Stimulated activated CD8-positive, alpha-beta memory T cell treated with anti-CD3 and anti-CD28 coated beads, Interleukin-15, amount 100 ng/mL, for 1 hour (primary cell): ENCODE measurements at regions not wholly inside any gene's neighbourhood (a gene's known extent, or its start where the extent isn't known, plus 50 kb on each side); places are given as distances from the start of the nearest gene placed in this dataset.
"Not testable (repeated sequence)": the region's sequence is repeated elsewhere in the genome, so short reads cannot be mapped to it uniquely, and the experiment has no call there.

Source experiments
- DNase-seq: peaks from one replicate; pipeline ENCODE4 v3.0.0-alpha.2; 2020; ENCODE audit warnings: low read depth

DNA sequence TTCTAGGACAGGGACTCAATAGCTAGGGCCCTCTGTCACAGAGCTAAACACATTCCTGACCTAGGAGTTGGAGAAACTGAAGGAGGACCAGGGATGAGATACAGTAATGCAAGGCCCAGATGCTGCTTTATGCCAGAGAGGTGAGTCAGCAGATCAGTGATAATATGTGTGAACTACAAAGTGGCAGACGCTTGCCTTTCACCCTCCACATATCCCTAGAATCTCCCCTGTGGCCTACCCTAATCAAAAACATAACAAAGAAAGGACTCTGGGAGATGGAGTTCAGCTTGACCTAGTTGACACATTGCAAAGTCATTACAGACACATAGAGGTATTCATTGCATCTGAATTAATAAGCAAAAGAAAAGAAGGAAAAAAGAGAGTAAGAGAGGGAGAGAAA lies 417.6 kb upstream of the DYNLRB2 start:
- no peak for DNase-seq

DNA sequence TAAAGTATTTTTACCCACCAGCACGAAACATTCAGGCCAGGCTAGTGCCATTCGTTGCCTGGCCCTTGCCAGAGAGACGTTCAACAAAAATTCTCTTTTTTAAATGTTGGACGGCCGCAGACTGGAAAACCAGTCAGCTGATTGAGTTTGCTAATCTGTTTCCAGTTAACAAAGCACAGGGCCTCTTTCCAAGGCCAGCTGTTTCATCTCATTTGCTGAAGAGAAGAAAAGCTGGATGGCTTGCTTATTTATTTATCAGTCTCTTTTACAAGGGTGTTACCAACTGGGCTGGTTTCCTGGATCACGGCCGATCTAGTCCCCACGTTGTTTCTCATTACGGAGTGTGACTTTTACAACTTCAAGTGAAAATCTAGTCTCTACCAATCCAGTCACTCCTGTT lies 418.7 kb upstream of the DYNLRB2 start:
- DNase-seq: no peak

DNA sequence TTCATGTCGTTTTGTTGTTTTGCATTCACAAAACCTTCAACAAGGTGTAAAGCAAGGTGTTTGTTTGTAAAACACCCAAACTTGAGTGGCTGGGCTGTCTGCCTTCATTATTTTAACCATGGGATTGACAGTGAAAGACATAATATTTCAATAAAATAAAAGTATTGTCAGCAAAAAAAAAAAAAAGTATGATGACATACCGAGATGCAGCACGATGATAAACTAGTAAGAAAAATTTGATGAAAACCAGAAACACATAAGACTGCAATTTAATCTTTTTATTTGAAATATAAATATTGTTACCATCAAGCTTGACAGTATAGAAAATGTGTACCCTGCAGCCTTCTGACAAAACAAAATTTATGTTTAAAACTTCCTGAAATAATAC lies 419.3 kb upstream of the DYNLRB2 start:
- no peak for DNase-seq

DNA sequence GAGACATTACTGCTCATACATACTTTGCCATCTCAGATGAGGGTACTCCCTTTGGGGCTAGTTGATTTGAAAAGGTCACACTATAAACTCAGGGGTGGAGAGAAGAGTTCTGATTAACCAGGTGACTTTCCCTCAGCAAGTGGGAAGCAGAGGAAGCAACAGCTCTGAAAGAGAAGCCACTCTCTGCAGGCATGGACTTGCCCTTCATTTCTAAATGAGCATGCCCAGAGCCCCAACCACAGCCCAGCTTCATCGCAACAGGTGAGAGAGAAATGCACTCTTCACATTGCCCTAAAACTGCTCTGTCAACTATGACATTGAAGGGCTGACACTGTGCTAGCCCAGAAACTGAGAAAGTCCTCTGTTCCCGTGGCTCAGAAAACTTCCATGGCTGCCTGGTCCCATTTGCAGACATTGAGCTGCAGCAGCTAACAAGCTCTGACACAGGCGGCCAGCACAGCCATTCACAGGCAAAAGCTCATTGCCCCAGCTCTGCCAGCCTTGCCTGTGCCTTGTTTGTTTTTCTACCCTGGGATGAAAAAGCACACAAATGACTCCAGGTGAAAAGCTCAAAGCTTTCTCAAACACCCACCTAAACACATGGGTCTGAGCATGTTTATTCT lies 419.8 kb upstream of the DYNLRB2 start:
- DNase-seq: no peak

DNA sequence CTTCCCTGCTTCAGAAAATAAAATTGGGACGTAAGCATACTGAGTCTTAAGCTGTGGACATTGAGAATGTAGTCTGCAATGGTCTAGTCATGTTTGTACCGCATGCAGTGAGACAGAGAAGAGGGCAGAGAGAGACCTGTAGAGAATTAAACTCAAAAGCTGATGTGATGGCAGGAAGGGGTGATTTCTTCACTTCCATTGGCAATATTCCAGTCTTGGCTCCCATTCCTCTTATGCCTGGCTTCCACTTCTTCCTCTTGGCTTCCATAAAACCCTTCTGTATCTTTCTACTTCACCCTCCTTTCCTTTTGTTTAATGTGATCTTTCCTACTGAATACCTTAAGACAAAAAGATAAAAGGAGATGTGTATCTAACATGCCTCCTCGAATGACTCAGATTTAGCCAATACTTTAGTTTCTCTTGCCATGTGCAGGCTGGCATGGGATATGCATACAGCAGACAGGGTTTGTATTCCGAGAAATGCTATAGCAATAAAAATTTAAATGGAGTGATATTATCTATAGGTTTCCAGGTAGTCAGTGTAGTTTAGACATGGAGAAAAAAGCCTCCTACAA lies 423.1 kb upstream of the DYNLRB2 start:
- DNase-seq: no peak

DNA sequence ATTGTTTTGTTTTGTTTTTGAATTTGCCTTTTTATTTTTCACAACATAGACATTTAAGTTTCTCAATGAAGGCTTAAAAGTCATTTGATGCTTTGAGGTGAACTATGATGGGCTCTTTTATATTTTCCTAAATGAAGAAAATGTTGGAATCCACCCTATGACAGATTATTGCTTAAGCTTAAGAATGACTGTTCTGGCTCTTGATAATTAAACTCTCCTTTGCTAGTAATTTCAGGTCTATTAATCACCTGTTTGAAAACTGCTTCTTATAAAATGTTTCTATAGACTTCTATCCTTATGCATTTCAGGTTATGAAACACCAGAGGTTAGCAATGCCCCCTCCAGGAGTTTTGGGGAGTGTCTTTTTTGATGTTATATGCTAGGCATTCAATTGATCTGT lies 424.1 kb upstream of the DYNLRB2 start:
- no peak for DNase-seq

DNA sequence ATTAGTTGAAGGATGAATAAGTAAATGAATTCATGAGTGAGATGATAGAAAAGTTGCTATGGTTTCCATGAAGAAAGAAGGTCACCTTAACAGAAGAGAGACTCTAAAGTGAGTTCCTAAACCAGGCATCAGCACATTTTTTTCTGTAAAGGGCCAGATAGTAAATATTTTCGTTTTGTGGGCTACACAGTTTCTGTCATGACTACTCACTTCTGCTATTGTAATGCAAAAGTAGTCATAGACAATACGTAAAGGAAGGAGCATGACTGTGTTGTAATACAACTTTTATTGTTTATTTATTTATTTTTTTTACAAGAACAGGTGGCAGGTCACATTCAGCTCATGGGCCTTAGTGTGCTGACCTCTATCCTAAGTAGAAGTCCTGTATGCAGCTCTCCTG lies 426.1 kb upstream of the DYNLRB2 start:
- no peak for DNase-seq

DNA sequence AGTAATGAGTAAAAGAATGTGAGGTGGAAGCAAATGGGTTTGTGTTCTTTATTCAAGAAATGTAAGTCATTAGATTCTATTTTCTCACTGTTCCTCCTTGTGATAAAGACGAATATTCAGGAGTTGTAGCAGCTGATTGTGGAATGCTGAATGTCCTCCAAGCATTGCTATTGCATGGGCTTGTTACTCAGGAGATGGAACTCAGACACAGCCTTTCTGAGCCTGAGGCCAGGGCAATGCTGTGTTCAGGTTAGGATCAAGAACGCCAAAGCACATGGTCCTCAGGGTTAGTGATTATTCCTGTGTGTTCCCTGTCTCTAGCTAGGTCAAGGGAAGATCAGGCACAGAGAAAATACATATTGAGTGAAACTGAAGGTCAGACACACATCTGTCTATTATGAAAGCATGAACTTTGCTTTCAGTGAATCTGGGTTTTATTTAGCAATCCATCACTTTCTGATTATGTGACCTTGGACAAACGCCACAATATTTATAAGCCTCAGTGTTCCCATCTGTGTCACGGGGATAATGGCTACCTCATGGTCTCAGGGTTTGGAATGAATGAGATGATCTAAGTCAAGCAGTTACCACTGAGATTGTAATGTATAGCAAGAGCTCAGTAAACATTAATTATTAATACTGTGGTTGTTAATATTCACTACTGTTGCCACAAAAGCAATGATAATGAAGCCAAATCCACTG lies 426.8 kb upstream of the DYNLRB2 start:
- DNase-seq: no peak

DNA sequence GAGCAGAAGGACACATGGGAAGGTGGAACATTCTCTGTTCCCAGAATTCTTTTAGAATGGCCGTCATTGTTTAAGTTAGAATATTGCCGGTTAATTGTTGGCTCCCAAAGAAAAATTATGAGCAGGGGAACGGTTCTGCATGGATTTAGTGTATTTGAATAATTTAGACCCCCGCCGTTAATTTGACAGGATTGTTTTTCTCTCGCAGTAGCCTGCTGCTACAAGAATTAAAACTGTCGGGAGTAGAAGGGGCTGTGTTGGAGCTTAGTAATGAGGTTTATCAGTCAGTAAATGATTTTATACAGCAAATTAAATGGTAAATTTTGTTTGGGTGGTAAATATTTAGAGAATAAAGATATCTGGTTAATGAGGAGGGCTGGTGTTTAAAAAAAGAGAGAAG lies 431.2 kb upstream of the DYNLRB2 start:
- no peak for DNase-seq

DNA sequence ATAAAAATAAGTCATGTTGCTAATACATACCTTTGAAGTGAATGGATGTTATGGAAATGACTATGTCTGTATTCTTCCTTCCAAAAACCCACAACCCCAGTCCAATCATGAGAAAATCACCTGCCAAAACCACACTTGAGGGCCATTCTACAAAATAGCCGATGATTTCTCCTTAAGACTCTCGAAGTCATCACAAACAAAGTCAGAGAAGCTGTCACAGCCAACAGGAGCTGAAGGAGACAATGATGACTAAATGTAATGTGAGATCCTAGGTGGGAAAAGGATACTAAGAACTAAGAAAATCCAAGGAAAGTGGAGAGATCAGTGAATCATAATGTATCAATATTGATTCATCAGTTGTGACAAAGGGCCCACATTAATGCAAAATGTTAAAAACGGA lies 432.9 kb upstream of the DYNLRB2 start:
- no peak for DNase-seq

DNA sequence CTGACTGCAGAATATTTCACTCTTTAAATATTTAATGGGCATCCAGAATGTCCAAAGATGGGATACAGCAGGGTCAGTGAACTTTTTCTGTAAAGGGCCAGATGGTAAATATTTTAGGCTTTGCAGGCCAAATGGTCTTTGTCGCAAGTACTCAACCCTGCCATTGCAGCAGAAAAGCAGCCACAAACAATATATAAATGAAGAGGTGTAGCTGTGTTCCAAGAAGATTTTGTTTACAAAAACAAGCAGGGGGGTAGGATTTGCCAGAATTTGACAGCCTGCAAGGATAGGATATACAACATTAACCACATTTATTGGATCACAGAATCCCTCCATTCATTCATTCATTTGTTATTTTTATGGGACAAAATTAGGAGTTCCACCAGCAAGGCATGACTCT lies 435.0 kb upstream of the DYNLRB2 start:
- DNase-seq: no peak

DNA sequence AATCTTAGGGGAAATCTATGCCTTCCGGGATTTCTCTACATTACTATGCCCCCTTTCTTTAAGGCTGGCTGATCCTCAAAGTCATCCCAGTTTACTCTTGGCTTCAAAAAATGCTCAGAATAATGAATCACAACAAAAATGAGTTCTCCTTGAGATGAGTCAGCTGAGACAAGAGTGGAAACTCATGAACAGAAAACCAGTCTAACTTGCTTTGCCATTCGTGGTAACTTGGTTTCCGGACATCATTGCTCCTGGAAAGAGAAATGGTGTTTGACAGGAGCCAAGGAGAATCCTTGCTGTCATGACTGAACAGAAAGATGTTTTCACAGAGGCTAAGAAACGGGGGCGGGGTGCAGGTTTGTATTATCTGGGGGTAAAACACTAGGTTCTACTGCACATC lies 435.6 kb upstream of the DYNLRB2 start:
- no peak for DNase-seq

DNA sequence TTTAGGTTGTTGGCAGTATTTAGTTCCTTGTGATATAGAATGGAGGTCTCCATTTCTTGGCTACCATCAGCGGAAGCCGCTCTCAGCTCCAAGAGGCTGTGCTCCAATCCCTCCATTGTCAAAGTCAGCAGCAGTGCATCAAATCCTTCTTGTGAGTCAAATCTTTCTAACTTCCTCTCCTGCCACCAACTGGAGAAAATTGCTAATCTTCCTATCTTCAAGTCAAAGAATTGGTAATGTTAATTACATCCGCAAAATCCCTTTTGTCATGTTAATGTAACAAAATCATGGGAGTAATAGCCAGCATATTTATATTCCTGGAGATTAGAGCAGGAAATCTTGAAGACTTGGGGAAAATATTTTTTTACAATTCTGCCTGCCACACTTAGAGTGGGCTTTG lies 436.4 kb upstream of the DYNLRB2 start:
- DNase-seq: no peak

DNA sequence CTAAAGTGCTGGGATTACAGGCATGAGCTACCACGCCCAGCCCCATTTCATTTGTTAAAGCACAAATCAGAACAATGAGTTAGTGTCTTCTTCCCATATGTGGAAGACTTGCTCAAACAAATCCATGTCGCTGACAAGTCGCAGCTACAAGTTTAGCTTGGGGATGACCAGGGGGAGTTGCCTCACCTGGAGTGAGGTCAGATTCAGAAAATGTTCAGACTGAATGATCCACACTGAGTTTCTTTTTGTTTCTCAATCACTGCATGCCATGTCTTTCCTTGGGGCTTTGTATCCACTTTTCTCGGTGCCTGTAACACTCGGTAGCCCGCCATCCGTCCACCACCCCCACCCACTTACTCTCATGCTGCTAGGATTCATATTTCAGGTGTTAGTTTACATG lies 437.3 kb upstream of the DYNLRB2 start:
- DNase-seq: no peak

DNA sequence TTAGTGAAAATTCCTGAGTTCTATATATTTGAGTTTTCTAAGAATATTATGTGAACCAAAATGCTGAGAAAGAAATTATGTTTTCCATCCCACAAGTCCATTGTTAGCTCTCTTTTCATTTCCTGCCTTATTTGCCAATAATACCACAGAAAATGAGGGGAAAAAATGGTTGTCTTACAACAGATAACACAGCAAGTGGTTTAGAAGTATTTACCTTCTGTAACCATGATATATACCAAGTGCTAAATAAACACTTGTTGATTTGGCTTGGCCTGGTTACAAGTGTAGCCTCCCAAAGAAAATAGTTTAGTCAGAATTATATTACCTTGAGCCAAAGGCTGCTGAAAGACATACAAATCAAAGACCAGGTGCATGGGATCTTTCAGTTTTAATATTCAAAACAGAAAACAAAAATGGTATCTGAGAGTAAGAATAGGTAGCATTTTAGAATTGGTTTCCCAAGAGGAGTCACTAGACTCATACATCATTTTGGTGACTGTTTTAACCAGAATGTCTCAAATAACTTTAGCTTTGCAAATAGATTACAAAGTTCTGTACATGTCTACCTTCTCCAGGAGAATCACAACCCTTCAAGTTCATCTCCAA lies 439.8 kb upstream of the DYNLRB2 start:
- no peak for DNase-seq

DNA sequence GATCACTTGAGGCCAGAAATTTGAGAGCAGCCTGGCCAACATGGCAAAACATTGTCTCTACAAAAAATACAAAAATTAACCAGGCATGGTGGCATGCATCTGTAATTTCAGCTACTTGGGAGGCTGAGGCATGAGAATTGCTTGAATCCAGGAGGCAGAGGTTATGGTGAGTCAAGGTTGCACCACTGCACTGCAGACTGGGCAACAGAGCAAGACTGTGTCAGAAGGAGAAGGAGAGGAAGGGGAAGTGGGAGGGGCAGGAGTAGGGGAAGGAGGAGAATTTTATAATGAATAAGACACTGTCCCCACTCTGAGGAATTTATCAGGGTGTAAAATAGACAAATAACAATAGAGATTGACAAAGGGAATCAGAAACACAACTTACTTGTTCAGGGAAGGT lies 440.6 kb upstream of the DYNLRB2 start:
- DNase-seq: no peak

DNA sequence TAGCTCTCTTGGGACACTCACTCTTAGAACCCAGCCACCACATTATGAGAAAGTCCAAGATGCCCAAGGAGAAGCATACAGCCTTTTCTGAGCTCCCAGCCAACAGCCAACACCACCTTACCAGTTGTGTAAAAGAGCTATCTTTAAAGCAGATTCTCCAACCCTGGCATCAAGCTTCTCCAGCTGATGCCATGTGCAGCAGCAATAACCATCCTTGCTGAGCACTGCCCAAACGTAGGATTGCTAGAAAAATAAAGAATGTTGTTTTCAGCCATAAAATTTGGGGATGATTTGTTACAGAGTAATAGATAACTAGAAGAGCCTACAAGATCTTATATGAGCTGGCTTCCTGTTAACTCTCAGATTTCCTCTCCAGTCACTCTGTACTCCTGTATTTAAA lies 443.7 kb upstream of the DYNLRB2 start:
- DNase-seq: no peak

DNA sequence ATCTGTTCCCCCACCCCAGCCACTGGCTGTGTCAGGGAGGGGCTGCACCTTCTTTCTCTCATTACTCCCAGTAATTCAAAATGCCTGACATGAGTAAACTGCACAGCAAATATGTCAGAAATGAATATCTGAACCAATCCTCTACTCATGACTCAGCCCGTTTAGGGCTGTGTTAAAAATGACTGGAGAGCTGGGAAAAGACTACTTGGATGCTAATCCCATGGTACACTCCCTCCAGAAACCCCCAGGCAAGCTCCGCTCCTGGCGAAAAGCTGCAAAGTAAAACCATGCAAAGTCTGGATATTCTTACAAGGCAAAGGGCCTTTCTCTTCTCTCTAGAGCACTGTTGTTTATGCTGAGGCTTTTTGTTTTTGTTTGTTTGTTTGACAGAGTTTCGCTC lies 448.1 kb upstream of the DYNLRB2 start:
- no peak for DNase-seq

DNA sequence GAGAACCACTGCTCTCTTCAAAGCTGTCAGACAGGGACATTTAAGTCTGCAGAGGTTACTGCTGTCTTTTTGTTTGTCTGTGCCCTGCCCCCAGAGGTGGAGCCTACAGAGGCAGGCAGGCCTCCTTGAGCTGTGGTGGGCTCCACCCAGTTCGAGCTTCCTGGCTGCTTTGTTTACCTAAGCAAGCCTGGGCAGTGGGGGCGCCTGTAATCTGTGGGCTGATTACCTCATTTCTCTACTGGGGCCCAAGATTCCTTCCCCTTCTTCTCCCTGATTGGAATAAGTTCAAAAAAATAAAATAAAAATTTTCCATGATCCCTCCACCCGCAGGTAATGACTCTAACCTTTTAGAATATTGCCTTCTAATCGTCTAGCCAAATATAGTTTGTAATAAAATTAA lies 449.3 kb upstream of the DYNLRB2 start:
- not testable (repeated sequence) for DNase-seq

DNA sequence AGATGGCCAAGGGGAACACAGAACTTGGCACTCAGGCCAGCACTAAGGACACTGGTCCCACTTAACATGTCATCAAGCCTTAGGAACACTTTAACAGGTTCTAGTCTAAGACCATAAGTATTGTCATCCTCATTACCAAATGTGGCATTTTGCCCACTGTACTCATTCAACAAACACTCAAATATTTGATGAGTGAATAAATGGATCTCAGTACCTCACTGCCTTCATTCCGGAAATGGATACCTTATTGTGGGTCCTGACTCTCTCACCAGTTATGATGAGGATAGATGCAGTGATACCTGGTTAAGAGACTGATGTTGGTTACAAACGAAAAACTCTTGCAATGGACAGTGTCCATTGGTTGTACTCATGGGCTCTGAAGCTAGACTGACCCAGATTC lies 455.2 kb upstream of the DYNLRB2 start:
- DNase-seq: no peak

DNA sequence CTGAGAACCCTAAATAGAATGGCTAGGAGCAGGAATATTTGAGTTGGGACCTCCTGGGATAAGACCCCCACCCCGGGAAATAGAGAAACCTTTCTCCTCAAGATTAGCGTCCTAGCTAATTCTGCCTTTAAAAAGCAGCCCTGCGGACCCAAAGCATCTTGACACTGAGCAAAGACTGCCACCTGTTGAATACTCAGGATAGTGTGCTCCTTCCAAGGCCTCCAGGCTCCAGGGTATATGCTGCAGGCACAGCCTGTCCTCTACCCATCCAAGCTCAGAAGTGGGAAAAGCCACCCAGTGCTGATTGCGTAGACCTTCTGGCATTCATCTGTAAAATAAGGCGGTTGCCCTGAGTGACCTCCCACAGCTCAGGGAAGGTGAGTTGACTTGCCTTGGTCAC lies 456.2 kb upstream of the DYNLRB2 start:
- no peak for DNase-seq

DNA sequence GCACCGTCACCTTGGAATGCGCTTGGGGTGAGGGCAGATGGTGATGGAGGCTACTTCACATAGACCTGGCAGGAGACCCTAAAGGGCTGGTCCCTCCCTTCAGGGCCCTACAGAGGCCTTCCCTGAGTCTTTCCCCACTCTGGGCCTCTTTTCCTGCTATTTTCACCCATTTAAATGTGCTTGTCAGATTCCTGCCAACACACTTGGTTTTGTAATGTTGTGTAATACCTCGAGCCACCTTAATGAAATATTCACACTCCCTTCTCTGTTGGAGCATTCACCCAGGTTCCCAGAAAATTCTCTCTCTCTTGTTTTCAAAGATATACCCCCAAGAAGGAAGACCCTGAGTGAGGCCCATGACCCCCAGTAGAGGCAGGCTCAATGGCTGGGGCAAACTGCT lies 456.6 kb upstream of the DYNLRB2 start:
- DNase-seq: no peak

DNA sequence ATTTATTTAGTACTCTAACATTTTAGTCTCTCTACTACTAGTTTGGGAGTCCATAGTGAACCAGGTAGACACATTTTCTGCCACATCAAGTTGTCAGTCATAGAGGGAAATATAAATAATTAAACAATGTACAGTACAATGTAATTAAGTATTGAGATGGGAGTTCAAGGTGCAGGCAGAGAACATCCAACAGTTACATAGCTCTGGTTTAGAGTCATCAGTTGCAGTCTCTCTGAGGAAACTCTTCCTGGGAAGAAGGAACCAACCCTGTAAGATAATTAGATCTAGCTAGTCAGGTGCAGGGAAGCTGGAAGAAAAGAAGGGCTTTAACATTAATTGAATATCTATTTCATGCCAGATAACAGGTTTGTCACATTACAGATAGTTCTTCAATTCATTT lies 457.9 kb upstream of the DYNLRB2 start:
- no peak for DNase-seq

DNA sequence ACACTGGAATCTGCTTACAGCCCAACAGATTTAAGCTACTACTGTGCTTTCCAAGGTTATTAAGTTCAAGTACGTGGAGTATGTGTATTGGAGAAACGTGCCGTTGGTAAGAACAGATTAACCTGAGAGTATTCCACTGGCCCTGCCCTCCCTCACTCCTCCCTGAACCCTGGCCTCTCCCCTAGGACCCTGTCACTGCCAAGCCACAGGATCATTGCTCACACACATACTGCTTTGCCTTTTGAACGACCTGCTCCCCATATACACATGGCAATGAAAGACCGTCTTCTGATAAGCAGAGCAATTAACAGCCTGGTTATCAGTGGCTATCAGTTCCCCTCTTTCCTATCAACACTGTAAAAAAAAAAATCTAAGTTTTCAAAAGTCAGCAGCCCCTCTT lies 458.9 kb upstream of the DYNLRB2 start:
- no peak for DNase-seq
